Amygdala (tissue), 56 donors: ENCODE measurements at regions not wholly inside any gene's neighbourhood (a gene's known extent, or its start where the extent isn't known, plus 50 kb on each side); places are given as distances from the start of the nearest gene placed in this dataset.

Experiments
- DNase-seq, 56 donors: peaks; one replicate each; lab custom pipeline; 2025; lab: John Stamatoyannopoulos, UW

- no peak for DNase-seq
Observed at GRCh38 chr2:119104414-119104813, 54.1 kb downstream of the C1QL2 start.

- no peak for DNase-seq
Observed at GRCh38 chr2:119102964-119103363, 55.6 kb downstream of the C1QL2 start.

DNA sequence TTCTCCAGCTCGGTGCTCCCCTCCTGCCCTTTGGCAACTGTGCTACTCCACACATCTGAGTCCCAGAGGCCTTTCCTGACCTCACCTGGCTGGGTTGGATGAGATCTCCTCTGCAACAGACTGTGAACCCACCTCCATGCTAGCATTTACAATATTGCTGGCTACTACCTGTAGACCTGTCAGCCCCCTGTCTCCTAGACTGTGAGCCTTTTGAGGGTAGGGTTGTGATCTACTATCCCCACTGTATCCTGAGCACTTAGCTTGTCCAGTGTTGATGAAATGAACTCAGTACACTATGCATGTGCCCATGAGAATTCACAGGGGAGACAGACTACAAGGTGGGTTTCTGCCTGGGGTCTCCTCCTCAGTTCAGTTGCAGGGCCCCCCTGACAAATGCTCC is 70.1 kb downstream of the C1QL2 start:
- no peak for DNase-seq

- no peak for DNase-seq
Observed at GRCh38 chr2:119086327-119086726, 72.2 kb downstream of the C1QL2 start.

- DNase-seq = no peak
Observed at GRCh38 chr2:119085613-119086012, 72.9 kb downstream of the C1QL2 start.

GRCh38 chr2:119083416-119083815 is 75.1 kb downstream of the C1QL2 start:
- no peak for DNase-seq

DNA sequence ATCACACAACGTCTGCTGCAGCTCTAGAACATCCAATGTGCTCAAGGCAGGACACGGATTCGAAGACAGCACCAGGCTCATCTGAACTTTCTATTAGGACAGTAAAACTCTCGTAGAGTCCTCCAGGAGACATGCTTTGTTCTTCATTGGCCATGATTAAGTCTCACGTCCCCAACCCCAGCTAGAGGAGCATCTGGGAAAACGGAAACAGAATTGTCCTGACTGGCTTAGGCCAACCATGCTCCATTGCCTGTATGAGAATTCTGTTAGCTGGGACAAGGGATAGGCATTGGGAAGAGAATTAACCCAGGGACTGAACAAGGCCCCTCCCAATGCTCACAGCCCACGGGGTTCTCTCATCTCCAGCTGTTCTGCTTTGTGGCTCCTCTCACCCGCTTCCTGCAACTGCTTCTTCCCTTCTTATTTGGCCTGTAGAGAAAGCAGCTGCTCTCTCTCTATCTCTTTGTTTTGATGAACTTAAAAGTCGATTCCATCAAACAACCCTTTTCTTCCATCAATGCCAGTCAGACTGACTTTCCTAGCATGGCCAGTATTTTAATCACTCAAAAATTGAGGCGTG is 75.6 kb downstream of the C1QL2 start:
- no peak for DNase-seq

- no peak for DNase-seq
Observed at GRCh38 chr2:119078796-119079195, 79.8 kb downstream of the C1QL2 start.

DNA sequence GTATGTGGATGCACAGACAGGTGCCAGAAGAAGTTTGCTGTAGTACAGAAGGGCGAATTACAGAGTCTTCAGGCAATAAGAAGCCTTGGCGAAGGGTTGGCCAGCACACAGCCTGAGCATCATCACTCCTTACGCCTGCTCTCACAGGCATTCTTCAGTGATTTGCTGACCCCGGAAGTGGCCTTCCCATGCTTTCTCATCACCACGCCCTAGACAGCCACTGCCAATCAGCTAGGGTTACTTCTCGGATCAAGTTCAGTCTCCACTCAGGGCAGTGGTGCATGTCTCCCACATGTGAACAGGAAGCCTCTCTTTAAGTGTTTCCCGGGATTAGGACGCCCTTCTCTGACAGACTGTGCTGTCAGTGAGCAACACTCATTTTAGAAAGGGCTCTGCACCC is 81.8 kb downstream of the C1QL2 start:
- DNase-seq = no peak

DNA sequence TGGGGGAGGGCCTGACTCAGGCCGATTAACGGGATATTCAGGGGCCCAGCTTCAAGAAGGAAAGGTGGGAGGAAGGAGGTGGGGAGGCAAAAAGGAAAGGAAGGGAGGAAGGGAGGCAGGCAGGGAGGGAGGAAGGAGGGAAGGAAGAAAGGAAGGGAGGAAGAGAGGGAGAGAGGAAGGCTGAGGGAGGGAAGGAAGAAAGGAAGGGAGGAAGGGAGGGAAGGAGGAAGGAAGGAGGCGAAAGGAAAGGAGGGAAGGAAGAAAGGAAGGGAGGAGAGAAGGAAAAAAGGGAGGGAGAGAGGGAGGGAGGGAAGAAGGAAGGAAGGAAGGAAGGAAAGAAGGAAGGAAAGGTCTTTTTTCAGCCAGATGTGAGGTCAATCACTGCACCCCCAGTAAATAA is 85.3 kb downstream of the C1QL2 start:
- no peak for DNase-seq

DNA sequence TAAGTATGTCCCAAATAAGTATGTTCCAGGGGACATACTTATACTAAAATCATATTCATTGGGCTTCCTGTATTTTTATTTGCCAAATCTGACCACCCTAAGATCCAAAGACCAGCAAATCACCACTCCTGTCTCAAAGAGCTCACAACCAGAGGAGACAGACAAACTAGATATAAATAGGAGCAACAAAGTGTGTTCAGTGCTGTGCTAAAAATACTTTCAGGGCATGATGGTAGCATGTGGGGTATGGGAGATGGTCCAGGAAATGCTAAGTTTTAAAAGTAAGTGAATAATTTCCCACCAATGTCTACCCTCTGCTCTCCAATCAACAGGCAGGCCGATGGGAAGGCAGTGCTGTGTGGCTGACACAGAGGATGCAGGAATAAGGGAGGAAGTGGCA is 87.1 kb downstream of the C1QL2 start:
- DNase-seq = no peak

DNA sequence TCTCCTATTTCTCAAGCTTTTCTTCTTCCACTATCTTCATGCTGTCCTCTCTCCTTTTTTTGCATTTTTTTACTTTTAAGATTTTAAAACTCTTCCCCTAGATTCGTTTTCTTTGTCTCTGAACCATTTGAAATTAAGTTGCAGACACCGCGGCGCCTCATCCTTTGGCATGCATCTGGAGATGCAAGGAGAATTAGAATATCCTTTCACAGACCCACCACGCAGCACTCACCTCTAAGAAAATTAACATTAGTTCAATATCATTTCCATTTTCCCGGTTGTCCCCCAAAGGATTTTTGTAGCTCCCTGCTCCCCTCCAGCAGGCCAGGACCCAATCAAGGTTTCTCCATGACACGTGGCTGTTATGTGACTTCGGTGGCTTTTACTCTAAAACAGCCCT is 88.8 kb downstream of the C1QL2 start:
- DNase-seq = no peak

DNA sequence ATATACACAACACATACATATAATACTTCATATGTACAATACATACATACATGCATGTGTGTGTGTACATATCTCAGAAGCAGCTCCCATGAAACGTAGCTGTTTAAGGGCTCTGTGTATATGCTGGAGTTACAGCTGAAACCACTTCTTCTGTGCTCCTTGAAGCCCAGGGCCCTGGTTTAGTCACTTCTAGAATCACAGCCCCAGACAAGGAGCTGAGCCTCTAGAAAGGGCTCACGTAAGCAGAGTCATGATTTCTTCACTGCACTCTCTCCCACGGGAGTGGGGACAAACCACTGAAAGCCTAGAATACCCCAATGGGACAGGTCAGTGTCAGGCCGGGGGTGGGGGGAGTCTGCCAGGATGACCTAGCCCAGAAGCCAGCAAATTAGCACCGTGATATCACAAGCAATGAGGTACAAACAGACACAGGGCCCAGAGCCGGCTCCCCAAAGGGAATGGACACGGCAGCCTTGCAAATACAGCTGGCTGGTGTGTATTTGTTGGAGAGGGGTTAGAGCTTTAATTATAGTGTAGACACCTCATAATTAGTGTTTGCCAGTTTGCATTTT is 90.3 kb downstream of the C1QL2 start:
- no peak for DNase-seq

- DNase-seq = no peak
Observed at GRCh38 chr2:119066272-119066804, 92.2 kb downstream of the C1QL2 start.

DNA sequence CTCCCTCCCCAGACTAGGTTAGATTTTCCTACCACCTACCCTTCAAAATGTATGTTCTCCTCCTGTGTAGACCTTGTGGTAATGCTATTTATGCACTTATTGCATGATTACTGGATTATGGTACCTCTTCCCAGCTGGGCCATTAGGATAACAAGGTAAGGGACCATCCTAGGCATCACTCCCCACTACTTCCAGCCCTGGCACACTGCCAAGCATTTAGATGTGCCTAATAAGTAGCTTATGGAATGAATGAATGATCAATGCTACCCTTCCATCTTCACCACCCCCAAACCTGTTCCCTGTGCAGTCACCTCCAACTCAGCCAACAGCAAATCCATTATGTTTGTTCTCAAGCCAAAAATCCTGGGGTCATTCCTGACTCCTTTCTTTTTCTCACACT is 93.4 kb downstream of the C1QL2 start:
- no peak for DNase-seq

DNA sequence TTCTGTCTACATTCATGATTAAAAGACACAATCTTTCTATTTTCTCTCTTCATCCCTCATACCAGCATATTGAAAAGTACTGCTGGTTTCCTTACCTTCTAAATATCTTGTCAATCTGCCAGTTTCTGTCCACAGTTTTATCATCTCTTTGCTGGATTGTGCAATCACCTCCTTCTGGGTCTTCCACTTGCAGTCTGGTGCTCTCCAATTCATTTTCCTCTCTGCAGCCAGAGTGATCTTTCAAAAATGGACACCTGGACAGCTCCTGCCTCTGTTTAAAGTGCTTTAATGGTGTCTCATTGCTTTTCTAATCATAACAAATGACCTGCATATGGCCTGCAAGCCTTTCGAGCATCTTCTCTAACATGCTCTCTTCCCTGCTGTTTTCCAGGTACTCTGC is 94.0 kb downstream of the C1QL2 start:
- no peak for DNase-seq

GRCh38 chr2:119063177-119063576 is 95.4 kb downstream of the C1QL2 start:
- DNase-seq = no peak

DNA sequence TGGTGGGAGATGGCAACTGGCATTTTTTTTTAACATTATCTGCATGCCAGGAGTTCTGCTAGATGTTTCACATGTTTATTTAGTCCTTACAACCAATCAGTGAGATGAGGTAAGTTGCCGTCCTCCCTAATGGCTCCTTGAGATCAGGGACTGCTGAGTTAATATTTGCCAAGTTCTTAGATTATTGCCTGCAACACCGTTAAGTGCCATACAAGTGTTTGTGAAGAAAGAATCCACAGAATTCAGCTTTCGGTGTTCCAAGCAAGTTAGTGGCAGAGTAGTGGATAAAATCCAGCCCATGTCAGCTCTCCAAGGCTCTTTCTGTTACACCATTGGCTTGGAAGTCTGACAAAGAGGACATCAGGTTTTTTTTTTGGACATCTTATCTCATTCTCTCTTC is 95.9 kb downstream of the C1QL2 start:
- DNase-seq = no peak

GRCh38 chr2:119062179-119062578 is 96.4 kb downstream of the C1QL2 start:
- DNase-seq = no peak

- DNase-seq = no peak
Observed at GRCh38 chr2:119059940-119060339, 98.6 kb downstream of the C1QL2 start.

GRCh38 chr2:119059287-119059686 is 99.3 kb downstream of the C1QL2 start:
- DNase-seq = no peak

DNA sequence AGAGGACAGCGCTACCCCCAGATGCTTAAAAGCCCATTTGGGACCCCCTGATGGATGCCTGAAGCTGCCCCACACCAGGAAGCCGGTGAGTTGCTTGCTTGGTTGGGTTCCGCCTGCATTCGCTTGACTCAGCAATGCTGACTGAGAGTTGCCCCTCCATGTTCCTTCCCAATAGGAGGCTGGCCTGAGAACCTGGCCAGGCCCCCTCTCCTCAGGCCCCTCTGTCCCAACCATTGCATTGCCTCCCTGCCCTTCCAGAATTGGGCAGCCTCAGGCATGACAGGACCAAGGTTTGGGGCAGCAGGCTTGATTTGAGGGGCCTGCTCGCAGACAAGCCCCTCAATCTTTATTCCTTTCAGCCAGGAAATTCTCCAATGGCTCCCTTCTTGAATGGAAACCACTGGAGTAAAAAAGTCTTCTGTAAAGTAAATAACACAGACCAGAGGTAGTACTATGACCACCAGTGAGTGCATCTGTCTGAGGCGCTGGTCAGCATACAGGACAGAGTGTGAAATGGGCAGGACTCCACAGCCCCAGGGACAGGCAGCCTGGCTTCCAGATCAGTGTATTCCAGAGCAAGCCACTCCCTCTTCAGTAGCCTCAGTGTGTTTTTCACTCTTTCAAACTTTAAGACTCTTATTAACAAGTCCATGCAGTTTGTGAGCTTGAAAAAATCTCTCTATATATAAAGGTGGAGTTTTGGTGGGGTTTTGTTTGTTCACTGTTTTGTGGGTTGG is 104.7 kb downstream of the C1QL2 start:
- DNase-seq = no peak
